H7 (cell line): ENCODE measurements at regions not wholly inside any gene's neighbourhood (a gene's known extent, or its start where the extent isn't known, plus 50 kb on each side); places are given as distances from the start of the nearest gene placed in this dataset.
"Not testable (repeated sequence)": the region's sequence is repeated elsewhere in the genome, so short reads cannot be mapped to it uniquely, and the experiment has no call there.

Experiments
- DNase-seq: peaks from one replicate; pipeline ENCODE4 v3.0.0; 2012
- H3K27me3 ChIP-seq: 2 replicates; pipeline ENCODE4 v1.6.0; 2011; ENCODE audit warnings: mild to moderate bottlenecking, low read length; ENCODE audit not compliant: control insufficient read depth, insufficient read depth
- H3K36me3 ChIP-seq: replicated peaks from 2 replicates; pipeline ENCODE4 v1.5.1; 2011; ENCODE audit warnings: low read length; ENCODE audit not compliant: control insufficient read depth, insufficient read depth
- H3K4me3 ChIP-seq: 2 replicates; pipeline ENCODE4 v1.5.1; 2011; ENCODE audit warnings: low read depth, mild to moderate bottlenecking, control low read depth, low read length, moderate library complexity; ENCODE audit not compliant: insufficient read depth

- no peak for DNase-seq
- Histone ChIP-seq H3K4me3 (no peak overlapping the region), H3K36me3 (no peaks in the 10 kb centered on the region)
These were observed 1386.7 kb downstream of the SLITRK5 start for GRCh38 chr13:89057862-89058261.

GRCh38 chr13:89061821-89062220 lies 1390.7 kb downstream of the SLITRK5 start:
- no peak overlapping the region for H3K4me3 ChIP-seq
- no peaks in the 10 kb centered on the region for H3K27me3 ChIP-seq
- DNase-seq: no peak
- H3K36me3 ChIP-seq: no peaks in the 10 kb centered on the region

More at GRCh38 chr13:89057862-89058261, 1386.7 kb downstream of the SLITRK5 start:
- H3K27me3 ChIP-seq: no peaks in the 10 kb centered on the region

GRCh38 chr13:89066868-89067466 lies 1395.8 kb downstream of the SLITRK5 start:
- Histone ChIP-seq H3K36me3 (no peaks in the 10 kb centered on the region), H3K27me3 (no peaks in the 10 kb centered on the region), H3K4me3 (no peak overlapping the region)
- DNase-seq: peak; percentile 4

- Histone ChIP-seq H3K4me3 (no peak overlapping the region), H3K27me3 (no peaks in the 10 kb centered on the region), H3K36me3 (no peaks in the 10 kb centered on the region)
- DNase-seq: no peak
These were observed 1401.8 kb downstream of the SLITRK5 start for GRCh38 chr13:89072979-89073378.

- no peaks in the 10 kb centered on the region for H3K27me3 ChIP-seq
- DNase-seq: no peak
These were observed 1405.5 kb downstream of the SLITRK5 start for GRCh38 chr13:89076622-89077021.

GRCh38 chr13:89082623-89083022 lies 1411.5 kb downstream of the SLITRK5 start:
- no peak for DNase-seq
- no peaks in the 10 kb centered on the region for H3K27me3 ChIP-seq
- H3K4me3 ChIP-seq: no peak overlapping the region
- no peaks in the 10 kb centered on the region for H3K36me3 ChIP-seq

More at GRCh38 chr13:89076622-89077021, 1405.5 kb downstream of the SLITRK5 start:
- H3K36me3 ChIP-seq: no peaks in the 10 kb centered on the region
- H3K4me3 ChIP-seq: no peak overlapping the region

- peak overlapping the region; percentile 8; the same call in 1 of the 2 replicates for H3K4me3 ChIP-seq
- H3K36me3 ChIP-seq, H3K27me3 ChIP-seq, DNase-seq: not testable (repeated sequence)
These were observed 1416.9 kb downstream of the SLITRK5 start for GRCh38 chr13:89088107-89088506.

- DNase-seq: no peak
- H3K27me3 ChIP-seq: no peaks in the 10 kb centered on the region
- H3K36me3 ChIP-seq: no peaks in the 10 kb centered on the region
- no peak overlapping the region for H3K4me3 ChIP-seq
These were observed 1426.8 kb downstream of the SLITRK5 start for GRCh38 chr13:89097994-89098393.

- no peaks in the 10 kb centered on the region for H3K27me3 ChIP-seq
- H3K36me3 ChIP-seq: no peaks in the 10 kb centered on the region
- DNase-seq: peak; percentile 4
- H3K4me3 ChIP-seq: no peak overlapping the region
These were observed 1442.6 kb downstream of the SLITRK5 start for GRCh38 chr13:89113744-89114143.

GRCh38 chr13:89115307-89115706 lies 1444.1 kb downstream of the SLITRK5 start:
- Histone ChIP-seq H3K4me3 (no peak overlapping the region), H3K36me3 (no peaks in the 10 kb centered on the region), H3K27me3 (no peaks in the 10 kb centered on the region)
- no peak for DNase-seq

- Histone ChIP-seq H3K36me3 (no peaks in the 10 kb centered on the region), H3K27me3 (no peaks in the 10 kb centered on the region), H3K4me3 (no peak overlapping the region)
- no peak for DNase-seq
These were observed 1465.5 kb downstream of the SLITRK5 start for GRCh38 chr13:89136678-89137077.

GRCh38 chr13:89150362-89150761 lies 1479.2 kb downstream of the SLITRK5 start:
- no peaks in the 10 kb centered on the region for H3K27me3 ChIP-seq
- no peak overlapping the region for H3K4me3 ChIP-seq
- no peak for DNase-seq
- H3K36me3 ChIP-seq: no peaks in the 10 kb centered on the region

- Histone ChIP-seq H3K36me3 (no peaks in the 10 kb centered on the region), H3K4me3 (no peak overlapping the region), H3K27me3 (no peaks in the 10 kb centered on the region)
- DNase-seq: no peak
These were observed 1482.8 kb downstream of the SLITRK5 start for GRCh38 chr13:89153941-89154340.

- Histone ChIP-seq H3K4me3 (no peak overlapping the region), H3K27me3 (no peaks in the 10 kb centered on the region), H3K36me3 (no peaks in the 10 kb centered on the region)
- no peak for DNase-seq
These were observed 1491.9 kb downstream of the SLITRK5 start for GRCh38 chr13:89163096-89163495.

GRCh38 chr13:89165685-89166084 lies 1494.5 kb downstream of the SLITRK5 start:
- Histone ChIP-seq H3K27me3 (no peaks in the 10 kb centered on the region), H3K36me3 (no peaks in the 10 kb centered on the region), H3K4me3 (no peak overlapping the region)
- DNase-seq: no peak

- Histone ChIP-seq H3K27me3 (no peaks in the 10 kb centered on the region), H3K4me3 (no peak overlapping the region), H3K36me3 (no peaks in the 10 kb centered on the region)
- no peak for DNase-seq
These were observed 1498.8 kb downstream of the SLITRK5 start for GRCh38 chr13:89169951-89170350.
